GM23248 (cell line): ENCODE measurements at regions not wholly inside any gene's neighbourhood (a gene's known extent, or its start where the extent isn't known, plus 50 kb on each side); places are given as distances from the start of the nearest gene placed in this dataset.

ENCODE experiments used
- EZH2 ChIP-seq: fragments of 200-600 bp; sonication (generic); IDR thresholded peaks from 2 replicates; pipeline ENCODE4 v1.6.1; 2018; ENCODE audit warnings: antibody characterized with exemption, mild to moderate bottlenecking; ENCODE audit not compliant: insufficient read depth, poor library complexity, severe bottlenecking
- EZH2phosphoT487 ChIP-seq: fragments of 200-600 bp; sonication (generic); IDR thresholded peaks from 2 replicates; pipeline ENCODE4 v1.6.1; 2018; ENCODE audit warnings: antibody characterized with exemption, moderate library complexity, mild to moderate bottlenecking, low read depth; ENCODE audit not compliant: insufficient read depth

DNA sequence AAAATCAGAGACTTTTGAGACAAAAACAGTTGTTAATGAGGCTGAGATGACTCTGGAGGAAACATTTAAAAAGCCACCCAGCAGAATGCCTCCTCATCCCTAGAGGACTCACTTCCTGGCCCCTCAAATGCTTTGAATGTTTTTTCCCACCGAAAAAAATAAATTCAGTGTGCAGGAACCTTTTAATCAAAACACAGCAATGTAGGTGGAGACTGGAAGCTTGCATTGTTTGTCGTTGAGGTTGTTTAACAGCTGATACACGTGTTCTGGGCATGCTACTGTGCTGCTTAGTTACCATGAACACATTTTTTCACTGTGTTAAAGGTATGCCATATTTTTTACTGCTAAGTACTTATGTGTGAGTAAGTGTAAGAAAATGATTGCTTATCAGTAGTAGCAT is 65.7 kb upstream of the ADCY2 start:
- TF ChIP-seq EZH2 (no peak), EZH2phosphoT487 (no peak)
